ENCODE measurements at regions not wholly inside any gene's neighbourhood (a gene's known extent, or its start where the extent isn't known, plus 50 kb on each side); places are given as distances from the start of the nearest gene placed in this dataset.

DNA sequence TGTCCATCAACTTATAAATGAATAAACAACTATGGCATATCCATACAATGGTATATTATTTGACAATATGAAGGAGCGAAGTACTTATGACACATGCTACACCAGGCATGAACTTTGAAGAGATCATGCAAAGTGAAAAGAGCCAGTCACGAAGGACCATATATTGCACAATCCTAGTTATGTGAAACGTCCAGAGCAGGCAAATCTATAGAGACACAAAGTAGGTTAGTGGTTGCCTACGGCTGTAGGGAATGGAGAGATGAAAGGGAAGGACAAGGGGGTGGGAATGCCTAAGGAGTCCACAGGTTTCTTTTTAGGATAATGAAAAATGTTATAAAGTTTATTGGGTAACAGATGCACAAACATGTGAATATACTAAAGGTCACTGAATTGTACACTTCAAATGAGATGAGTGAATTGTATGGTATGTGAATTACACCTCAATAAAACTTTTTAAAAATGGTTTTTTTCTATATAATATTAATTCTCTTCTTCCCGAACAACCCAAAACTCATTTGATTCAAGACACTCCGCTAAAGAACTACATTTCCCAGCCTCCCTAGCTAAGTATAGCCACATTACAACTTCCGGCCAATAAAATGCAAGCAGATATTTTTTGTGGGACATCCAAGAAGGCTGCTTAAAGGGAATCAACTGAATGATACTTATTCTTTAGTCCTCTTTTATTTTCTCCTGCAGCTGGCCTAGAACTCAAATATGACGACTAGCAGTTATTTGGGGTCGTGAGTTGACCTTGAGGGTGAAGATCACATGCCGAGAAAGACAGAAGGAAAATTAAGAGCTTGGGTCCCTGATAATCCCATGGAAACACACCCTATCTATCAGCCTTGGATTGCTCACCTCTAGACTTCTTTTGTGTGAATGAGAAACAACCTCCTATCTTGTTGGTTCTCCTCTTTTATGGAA lies 187.2 kb downstream of the TTC8 start:
- H3K4me3 Mint-ChIP-seq, result no peak overlapping the region
- no peaks in the 10 kb centered on the region for H3K36me3 Mint-ChIP-seq (ENCODE audit: low read depth)

DNA sequence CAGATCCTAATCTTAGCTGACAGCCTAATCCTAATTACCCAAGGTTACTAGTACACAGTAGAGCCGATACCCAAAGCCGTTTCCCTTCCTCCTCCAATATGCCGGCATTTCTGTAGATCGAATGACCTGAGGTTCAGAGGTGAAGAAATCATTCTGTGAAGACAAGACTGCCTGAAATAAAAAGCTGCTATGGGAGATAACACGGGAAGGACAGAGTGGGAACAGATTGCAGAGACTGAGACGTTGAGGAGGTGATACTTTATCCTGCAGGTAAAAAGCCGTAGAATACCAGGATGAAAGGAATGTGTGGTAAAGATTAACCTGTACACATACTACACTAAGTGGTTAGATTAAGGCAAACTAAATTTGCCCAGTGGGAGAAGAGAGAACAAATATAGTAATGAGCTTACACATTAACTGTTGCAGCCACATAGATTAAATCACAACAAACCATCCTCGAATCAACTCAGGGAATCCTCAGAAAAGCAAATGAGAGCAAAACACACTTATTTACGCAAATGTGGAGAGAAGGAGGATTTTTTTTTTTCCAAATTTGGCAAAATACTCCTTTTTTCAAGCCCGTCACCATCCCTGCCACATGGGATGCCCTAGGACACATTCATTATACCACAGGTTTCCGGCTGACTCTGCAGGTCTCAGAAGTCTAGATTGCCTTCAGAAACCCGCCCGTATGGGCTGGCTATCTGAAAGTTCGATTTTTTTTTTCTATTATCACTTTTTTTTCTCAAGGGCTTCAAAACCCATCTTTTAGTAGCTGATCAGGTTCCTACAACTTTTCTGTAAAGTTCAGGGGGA lies 188.0 kb downstream of the TTC8 start:
- Mint-ChIP-seq H3K36me3 (ENCODE audit: low read depth) (no peaks in the 10 kb centered on the region), H3K4me3 (no peak overlapping the region), H3K9me3 (ENCODE audit: insufficient read depth) (no peaks in the 10 kb centered on the region), H3K4me1 (ENCODE audit: low read depth) (no peaks in the 10 kb centered on the region), H3K27ac (no peak overlapping the region), H3K27me3 (ENCODE audit: low read depth) (peaks cover 19% of the 10 kb centered on the region)
- DNase-seq (no peak), ATAC-seq (no peak)
- ChIA-PET POLR2A (no interaction called here), CTCF (interaction anchor here (0.7 to 0.9 kb wide), 2 partner anchors 15 to 531 kb away, joined by 3 to 4 read pairs; no protein-coding TSS in a partner anchor)

More for the DNA sequence above, 187.2 kb downstream of the TTC8 start:
- Mint-ChIP-seq H3K4me1 (ENCODE audit: low read depth) (no peaks in the 10 kb centered on the region), H3K9me3 (ENCODE audit: insufficient read depth) (no peaks in the 10 kb centered on the region), H3K27me3 (ENCODE audit: low read depth) (peaks cover 16% of the 10 kb centered on the region), H3K27ac (no peak overlapping the region)
- ChIA-PET POLR2A (no interaction called here), CTCF (interaction anchor here (0.7 to 0.9 kb wide), 2 partner anchors 15 to 531 kb away, joined by 3 to 4 read pairs; no protein-coding TSS in a partner anchor)
- no peak for ATAC-seq
- no peak for DNase-seq

GRCh38 chr14:89013098-89013504 lies 188.7 kb downstream of the TTC8 start:
- no peaks in the 10 kb centered on the region for H3K4me1 Mint-ChIP-seq (ENCODE audit: low read depth)
- DNase-seq (peak; percentile 26), ATAC-seq (no peak)
- no peaks in the 10 kb centered on the region for H3K36me3 Mint-ChIP-seq (ENCODE audit: low read depth)
- CTCF ChIA-PET, result no interaction called here
- no peak overlapping the region for H3K4me3 Mint-ChIP-seq
- no peak overlapping the region for H3K27ac Mint-ChIP-seq
- no peaks in the 10 kb centered on the region for H3K9me3 Mint-ChIP-seq (ENCODE audit: insufficient read depth)
- peaks cover 23% of the 10 kb centered on the region for H3K27me3 Mint-ChIP-seq (ENCODE audit: low read depth)
- POLR2A ChIA-PET, result no interaction called here

DNA sequence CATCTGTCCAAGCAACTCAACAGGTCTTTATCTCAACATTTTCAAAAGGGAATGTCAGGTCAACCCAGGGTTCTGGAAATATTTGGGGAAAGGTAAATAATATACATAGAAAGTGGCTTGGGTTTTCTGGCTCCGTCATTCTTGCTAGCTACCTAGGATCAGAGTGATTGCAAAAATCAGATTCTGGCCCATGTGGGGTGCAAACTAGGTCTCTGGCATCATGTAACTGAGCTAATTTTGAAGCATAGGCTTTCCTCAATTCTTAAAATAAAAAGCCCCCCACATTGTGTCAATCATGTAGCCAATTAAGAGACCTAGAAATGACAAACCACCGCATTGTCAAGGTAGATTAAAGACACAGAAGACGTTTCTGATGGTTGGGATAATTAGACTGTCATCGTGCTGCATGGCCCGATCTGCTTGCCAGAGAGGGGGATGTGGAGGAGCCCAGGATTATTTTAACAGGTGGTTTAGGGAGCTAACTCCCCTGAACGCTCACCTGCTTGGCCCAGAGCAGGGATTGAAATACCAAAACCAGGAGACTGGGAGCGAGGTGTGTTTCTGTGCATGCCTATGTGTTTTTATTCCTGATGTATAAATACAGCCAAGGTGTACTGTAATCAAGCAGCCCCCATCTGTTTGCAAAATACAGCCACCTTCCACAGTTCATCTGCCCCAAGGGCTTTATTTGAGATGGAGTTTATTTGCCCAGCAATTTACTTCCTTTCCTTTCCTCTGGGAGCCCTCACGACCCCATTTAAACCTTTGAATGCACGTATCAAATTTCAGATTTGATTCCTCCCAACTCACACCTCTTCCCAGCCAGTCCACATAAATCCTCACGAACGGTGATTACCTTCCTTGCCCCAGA lies 189.5 kb downstream of the TTC8 start:
- no peak overlapping the region for H3K27ac Mint-ChIP-seq
- H3K36me3 Mint-ChIP-seq (ENCODE audit: low read depth), result no peaks in the 10 kb centered on the region
- no peaks in the 10 kb centered on the region for H3K9me3 Mint-ChIP-seq (ENCODE audit: insufficient read depth)
- DNase-seq (no peak), ATAC-seq (no peak)
- H3K27me3 Mint-ChIP-seq (ENCODE audit: low read depth), result peaks cover 27% of the 10 kb centered on the region
- POLR2A ChIA-PET, result no interaction called here
- CTCF ChIA-PET, result interaction anchor here (0.9 to 1.7 kb wide), 2 partner anchors 9 to 13 kb away, joined by 3 to 4 read pairs; no protein-coding TSS in a partner anchor
- no peaks in the 10 kb centered on the region for H3K4me1 Mint-ChIP-seq (ENCODE audit: low read depth)
- H3K4me3 Mint-ChIP-seq, result no peak overlapping the region

DNA sequence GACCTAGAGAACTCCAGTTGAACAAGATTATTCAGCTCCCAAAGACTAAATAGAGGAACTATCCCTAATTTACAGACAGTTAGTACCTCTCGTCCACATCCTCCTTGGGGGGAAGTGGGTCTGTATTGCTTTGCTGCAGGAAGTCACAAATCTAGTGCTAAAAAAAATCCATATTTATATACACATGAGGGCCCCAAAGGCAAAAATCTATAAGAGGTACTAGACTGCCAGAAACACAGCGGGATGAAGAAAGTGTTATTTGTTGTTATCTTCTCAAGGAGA lies 190.1 kb downstream of the TTC8 start:
- DNase-seq (no peak), ATAC-seq (no peak)
- CTCF ChIA-PET, result interaction anchor here (1.7 kb wide), 1 partner anchor 12 kb away, joined by 4 read pairs; no protein-coding TSS in a partner anchor
- no peaks in the 10 kb centered on the region for H3K36me3 Mint-ChIP-seq (ENCODE audit: low read depth)
- no peaks in the 10 kb centered on the region for H3K4me1 Mint-ChIP-seq (ENCODE audit: low read depth)
- H3K9me3 Mint-ChIP-seq (ENCODE audit: insufficient read depth), result no peaks in the 10 kb centered on the region
- no peak overlapping the region for H3K27ac Mint-ChIP-seq
- no peak overlapping the region for H3K4me3 Mint-ChIP-seq
- POLR2A ChIA-PET, result no interaction called here
- peaks cover 28% of the 10 kb centered on the region for H3K27me3 Mint-ChIP-seq (ENCODE audit: low read depth)

GRCh38 chr14:89015016-89015415 lies 190.6 kb downstream of the TTC8 start:
- Mint-ChIP-seq H3K9me3 (ENCODE audit: insufficient read depth) (no peaks in the 10 kb centered on the region), H3K27me3 (ENCODE audit: low read depth) (peaks cover 28% of the 10 kb centered on the region), H3K4me1 (ENCODE audit: low read depth) (no peaks in the 10 kb centered on the region), H3K27ac (no peak overlapping the region), H3K4me3 (no peak overlapping the region), H3K36me3 (ENCODE audit: low read depth) (no peaks in the 10 kb centered on the region)
- CTCF ChIA-PET, result interaction anchor here (1.7 kb wide), 1 partner anchor 12 kb away, joined by 4 read pairs; no protein-coding TSS in a partner anchor
- DNase-seq, result no peak
- no peak for ATAC-seq
- POLR2A ChIA-PET, result no interaction called here

DNA sequence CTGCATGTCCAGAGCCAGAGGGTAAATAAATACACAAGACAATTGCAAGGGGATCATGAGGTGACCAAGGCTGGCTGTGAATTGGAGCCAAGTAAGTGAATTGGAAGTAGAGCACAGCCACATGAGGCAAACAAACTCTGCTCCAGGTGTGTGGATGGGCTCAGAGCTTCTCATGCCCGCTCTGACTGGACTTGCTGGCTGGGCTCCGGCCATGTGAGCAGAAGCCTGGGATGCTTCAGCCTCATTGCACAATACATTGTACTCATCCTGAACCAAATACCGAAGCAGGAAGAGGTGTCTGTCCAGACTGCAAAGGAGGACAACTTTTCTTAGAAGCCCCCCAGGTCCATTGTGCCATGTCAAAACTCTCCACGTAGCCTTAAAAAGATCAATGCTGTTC lies 193.0 kb downstream of the TTC8 start:
- Mint-ChIP-seq H3K4me1 (ENCODE audit: low read depth) (no peaks in the 10 kb centered on the region), H3K27me3 (ENCODE audit: low read depth) (peaks cover 18% of the 10 kb centered on the region), H3K27ac (no peak overlapping the region), H3K36me3 (ENCODE audit: low read depth) (no peaks in the 10 kb centered on the region), H3K4me3 (no peak overlapping the region), H3K9me3 (ENCODE audit: insufficient read depth) (no peaks in the 10 kb centered on the region)
- CTCF ChIA-PET, result no interaction called here
- no peak for DNase-seq
- ATAC-seq, result no peak
- POLR2A ChIA-PET, result no interaction called here

GRCh38 chr14:89022274-89022673 lies 197.8 kb downstream of the TTC8 start:
- DNase-seq, result no peak
- H3K9me3 Mint-ChIP-seq (ENCODE audit: insufficient read depth), result no peaks in the 10 kb centered on the region
- H3K4me3 Mint-ChIP-seq, result no peak overlapping the region
- ATAC-seq, result no peak
- ChIA-PET POLR2A (no interaction called here), CTCF (interaction anchor here (0.7 to 1.1 kb wide), 2 partner anchors 471 to 914 kb away, joined by 3 read pairs; no protein-coding TSS in a partner anchor)
- no peaks in the 10 kb centered on the region for H3K36me3 Mint-ChIP-seq (ENCODE audit: low read depth)
- peaks cover 29% of the 10 kb centered on the region for H3K27me3 Mint-ChIP-seq (ENCODE audit: low read depth)
- H3K4me1 Mint-ChIP-seq (ENCODE audit: low read depth), result no peaks in the 10 kb centered on the region
- no peak overlapping the region for H3K27ac Mint-ChIP-seq

GRCh38 chr14:89024691-89025090 lies 200.2 kb downstream of the TTC8 start:
- H3K27ac Mint-ChIP-seq, result no peak overlapping the region
- H3K4me3 Mint-ChIP-seq, result no peak overlapping the region
- DNase-seq (no peak), ATAC-seq (no peak)
- ChIA-PET POLR2A (no interaction called here), CTCF (no interaction called here)
- no peaks in the 10 kb centered on the region for H3K36me3 Mint-ChIP-seq (ENCODE audit: low read depth)
- H3K27me3 Mint-ChIP-seq (ENCODE audit: low read depth), result peaks cover 35% of the 10 kb centered on the region
- H3K4me1 Mint-ChIP-seq (ENCODE audit: low read depth), result peaks cover 12% of the 10 kb centered on the region
- no peaks in the 10 kb centered on the region for H3K9me3 Mint-ChIP-seq (ENCODE audit: insufficient read depth)

DNA sequence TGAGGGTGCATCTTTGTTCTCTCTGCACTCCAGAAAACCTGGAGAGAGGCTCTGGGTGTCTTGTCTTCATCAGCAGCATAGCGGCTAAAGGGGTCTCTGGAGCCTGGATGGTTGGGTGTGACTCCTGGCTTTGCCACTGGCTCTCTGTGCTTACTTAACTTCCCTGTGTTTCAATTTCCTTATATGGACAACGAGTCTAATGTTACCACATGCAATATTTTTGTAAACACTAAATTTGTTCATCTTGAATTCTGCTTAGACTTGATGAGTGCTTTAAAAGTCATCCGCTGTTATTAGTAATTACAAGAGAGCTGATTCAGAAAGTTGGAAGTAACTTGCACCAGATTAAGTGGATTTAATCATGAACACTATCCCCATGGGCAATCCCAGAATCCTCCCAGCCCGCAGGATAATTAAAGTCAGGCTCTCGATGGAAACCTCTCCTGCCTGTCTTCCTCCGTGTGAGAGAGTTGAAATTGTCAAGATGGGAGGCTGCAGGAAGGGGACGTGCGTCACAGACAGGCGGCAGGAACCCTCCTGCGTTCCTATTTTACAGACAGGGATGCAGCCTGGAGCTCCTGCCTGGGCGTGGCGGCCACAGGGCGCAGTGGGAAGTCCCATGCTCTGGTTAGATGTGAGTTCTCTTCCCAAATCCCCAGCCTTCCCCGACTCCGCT lies 201.2 kb downstream of the TTC8 start:
- no peaks in the 10 kb centered on the region for H3K9me3 Mint-ChIP-seq (ENCODE audit: insufficient read depth)
- DNase-seq (no peak), ATAC-seq (no peak)
- H3K4me1 Mint-ChIP-seq (ENCODE audit: low read depth), result peaks cover 12% of the 10 kb centered on the region
- H3K4me3 Mint-ChIP-seq, result no peak overlapping the region
- H3K36me3 Mint-ChIP-seq (ENCODE audit: low read depth), result no peaks in the 10 kb centered on the region
- H3K27ac Mint-ChIP-seq, result no peak overlapping the region
- ChIA-PET POLR2A (no interaction called here), CTCF (interaction anchor here (1.4 to 1.8 kb wide), 2 partner anchors 914 to 1028 kb away, joined by 3 to 7 read pairs; no protein-coding TSS in a partner anchor)
- H3K27me3 Mint-ChIP-seq (ENCODE audit: low read depth), result peaks cover 42% of the 10 kb centered on the region

GRCh38 chr14:89027097-89027740 lies 202.8 kb downstream of the TTC8 start:
- ATAC-seq (peak; percentile 94), DNase-seq (peak; percentile 65)
- Mint-ChIP-seq H3K4me1 (ENCODE audit: low read depth) (peaks cover 12% of the 10 kb centered on the region), H3K27me3 (ENCODE audit: low read depth) (peaks cover 45% of the 10 kb centered on the region), H3K9me3 (ENCODE audit: insufficient read depth) (no peaks in the 10 kb centered on the region), H3K4me3 (peak overlapping the region; percentile 61), H3K36me3 (ENCODE audit: low read depth) (no peaks in the 10 kb centered on the region), H3K27ac (no peak overlapping the region)
- ChIA-PET POLR2A (no interaction called here), CTCF (interaction anchor here (0.6 to 3.5 kb wide), 27 partner anchors 9 to 1026 kb away, joined by 3 to 25 read pairs (median 3); partner anchors contain the start of gene EFCAB11)

Measured in activated CD8-positive, alpha-beta T cell treated with anti-CD3 and anti-CD28 coated beads, Interleukin-2, amount 10 ng/mL, durations not matched to agents 7 days and 5 days (primary cell).